Ishikawa (cell line): ENCODE measurements at regions not wholly inside any gene's neighbourhood (a gene's known extent, or its start where the extent isn't known, plus 50 kb on each side); places are given as distances from the start of the nearest gene placed in this dataset.

Source experiments
- CEBPB ChIP-seq: IDR thresholded peaks from 2 replicates; pipeline ENCODE4 v1.6.1; 2012
- CREB1 ChIP-seq: IDR thresholded peaks from 2 replicates; pipeline ENCODE4 v1.6.1; 2012; ENCODE audit warnings: low read depth
- EGR1 ChIP-seq: IDR thresholded peaks from 2 replicates; pipeline ENCODE4 v1.6.1; 2012
- EP300 ChIP-seq: IDR thresholded peaks from 2 replicates; pipeline ENCODE4 v1.6.1; 2012; ENCODE audit warnings: borderline replicate concordance
- FOXM1 ChIP-seq: IDR thresholded peaks from 2 replicates; pipeline ENCODE4 v1.6.1; 2012; ENCODE audit warnings: low read depth, borderline replicate concordance
- MAX ChIP-seq: IDR thresholded peaks from 2 replicates; pipeline ENCODE4 v1.6.1; 2012
- NFIC ChIP-seq: IDR thresholded peaks from 2 replicates; pipeline ENCODE4 v1.6.1; 2012
- RAD21 ChIP-seq: IDR thresholded peaks from 2 replicates; pipeline ENCODE4 v1.6.1; 2012; ENCODE audit warnings: low read depth
- TAF1 ChIP-seq: IDR thresholded peaks from 2 replicates; pipeline ENCODE4 v1.6.1; 2012; ENCODE audit warnings: low read depth, mild to moderate bottlenecking
- TCF12 ChIP-seq: IDR thresholded peaks from 2 replicates; pipeline ENCODE4 v1.6.1; 2012; ENCODE audit warnings: low read depth
- TEAD4 ChIP-seq: IDR thresholded peaks from 2 replicates; pipeline ENCODE4 v1.6.1; 2012
- USF1 ChIP-seq: IDR thresholded peaks from 2 replicates; pipeline ENCODE4 v1.6.1; 2012
- YY1 ChIP-seq: IDR thresholded peaks from 2 replicates; pipeline ENCODE4 v1.6.1; 2012; ENCODE audit warnings: low read depth
- ZBTB7A ChIP-seq: IDR thresholded peaks from 2 replicates; pipeline ENCODE4 v1.6.1; 2012; ENCODE audit warnings: low read depth
- TF ChIP-seq, protein P1 (sequence below): IDR thresholded peaks from 2 replicates; pipeline ENCODE4 v1.6.1; 2012; ENCODE audit warnings: low read depth, mild to moderate bottlenecking

- TF ChIP-seq ZBTB7A = no peak
Measured at GRCh38 chr18:33918571-33918970, 306.1 kb downstream of the NOL4 start.

- TF ChIP-seq FOXM1 (no peak), CEBPB (no peak), RAD21 (no peak), YY1 (no peak), USF1 (no peak), NFIC (no peak), TCF12 (no peak), MAX (no peak), CREB1 (no peak), TEAD4 (no peak), EGR1 (no peak), TAF1 (no peak), EP300 (no peak), ZBTB7A (no peak)
- TF ChIP-seq, protein P1, sequence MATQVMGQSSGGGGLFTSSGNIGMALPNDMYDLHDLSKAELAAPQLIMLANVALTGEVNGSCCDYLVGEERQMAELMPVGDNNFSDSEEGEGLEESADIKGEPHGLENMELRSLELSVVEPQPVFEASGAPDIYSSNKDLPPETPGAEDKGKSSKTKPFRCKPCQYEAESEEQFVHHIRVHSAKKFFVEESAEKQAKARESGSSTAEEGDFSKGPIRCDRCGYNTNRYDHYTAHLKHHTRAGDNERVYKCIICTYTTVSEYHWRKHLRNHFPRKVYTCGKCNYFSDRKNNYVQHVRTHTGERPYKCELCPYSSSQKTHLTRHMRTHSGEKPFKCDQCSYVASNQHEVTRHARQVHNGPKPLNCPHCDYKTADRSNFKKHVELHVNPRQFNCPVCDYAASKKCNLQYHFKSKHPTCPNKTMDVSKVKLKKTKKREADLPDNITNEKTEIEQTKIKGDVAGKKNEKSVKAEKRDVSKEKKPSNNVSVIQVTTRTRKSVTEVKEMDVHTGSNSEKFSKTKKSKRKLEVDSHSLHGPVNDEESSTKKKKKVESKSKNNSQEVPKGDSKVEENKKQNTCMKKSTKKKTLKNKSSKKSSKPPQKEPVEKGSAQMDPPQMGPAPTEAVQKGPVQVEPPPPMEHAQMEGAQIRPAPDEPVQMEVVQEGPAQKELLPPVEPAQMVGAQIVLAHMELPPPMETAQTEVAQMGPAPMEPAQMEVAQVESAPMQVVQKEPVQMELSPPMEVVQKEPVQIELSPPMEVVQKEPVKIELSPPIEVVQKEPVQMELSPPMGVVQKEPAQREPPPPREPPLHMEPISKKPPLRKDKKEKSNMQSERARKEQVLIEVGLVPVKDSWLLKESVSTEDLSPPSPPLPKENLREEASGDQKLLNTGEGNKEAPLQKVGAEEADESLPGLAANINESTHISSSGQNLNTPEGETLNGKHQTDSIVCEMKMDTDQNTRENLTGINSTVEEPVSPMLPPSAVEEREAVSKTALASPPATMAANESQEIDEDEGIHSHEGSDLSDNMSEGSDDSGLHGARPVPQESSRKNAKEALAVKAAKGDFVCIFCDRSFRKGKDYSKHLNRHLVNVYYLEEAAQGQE = no peak
Measured at GRCh38 chr18:33916200-33916599, 308.5 kb downstream of the NOL4 start.

- TF ChIP-seq NFIC (no peak), TEAD4 (no peak), CREB1 (no peak)
- TF ChIP-seq, protein P1 = no peak
Measured at GRCh38 chr18:33914399-33914798, 310.3 kb downstream of the NOL4 start.

DNA sequence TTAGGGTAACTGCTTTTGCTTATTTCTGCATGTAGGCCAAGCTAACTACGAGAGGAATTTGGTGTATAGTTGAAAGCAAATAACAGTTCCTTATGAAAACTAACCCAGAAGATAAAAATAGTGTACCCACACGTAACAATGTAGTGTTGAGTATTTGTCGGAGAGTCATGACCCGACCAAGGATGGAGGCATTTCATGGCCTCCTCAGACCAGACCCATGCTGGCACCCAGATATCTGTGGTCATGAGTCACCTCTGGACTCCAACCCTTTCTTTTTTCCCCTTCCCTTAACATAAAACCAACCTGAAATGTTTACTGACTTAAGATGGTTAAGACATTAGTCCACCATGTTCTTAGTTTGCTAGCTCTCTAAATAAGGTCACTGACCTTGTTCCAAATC lies 318.7 kb downstream of the NOL4 start:
- no peak for TF ChIP-seq RAD21
- no peak for TF ChIP-seq MAX
- TF ChIP-seq NFIC = no peak
- TF ChIP-seq TEAD4 = no peak
- no peak for TF ChIP-seq EP300
- no peak for TF ChIP-seq YY1
- TF ChIP-seq, protein P1 = no peak
- no peak for TF ChIP-seq CREB1
- TF ChIP-seq ZBTB7A = no peak
- no peak for TF ChIP-seq CEBPB
- no peak for TF ChIP-seq FOXM1
- no peak for TF ChIP-seq TCF12
- no peak for TF ChIP-seq TAF1
- no peak for TF ChIP-seq EGR1
- TF ChIP-seq USF1 = no peak

DNA sequence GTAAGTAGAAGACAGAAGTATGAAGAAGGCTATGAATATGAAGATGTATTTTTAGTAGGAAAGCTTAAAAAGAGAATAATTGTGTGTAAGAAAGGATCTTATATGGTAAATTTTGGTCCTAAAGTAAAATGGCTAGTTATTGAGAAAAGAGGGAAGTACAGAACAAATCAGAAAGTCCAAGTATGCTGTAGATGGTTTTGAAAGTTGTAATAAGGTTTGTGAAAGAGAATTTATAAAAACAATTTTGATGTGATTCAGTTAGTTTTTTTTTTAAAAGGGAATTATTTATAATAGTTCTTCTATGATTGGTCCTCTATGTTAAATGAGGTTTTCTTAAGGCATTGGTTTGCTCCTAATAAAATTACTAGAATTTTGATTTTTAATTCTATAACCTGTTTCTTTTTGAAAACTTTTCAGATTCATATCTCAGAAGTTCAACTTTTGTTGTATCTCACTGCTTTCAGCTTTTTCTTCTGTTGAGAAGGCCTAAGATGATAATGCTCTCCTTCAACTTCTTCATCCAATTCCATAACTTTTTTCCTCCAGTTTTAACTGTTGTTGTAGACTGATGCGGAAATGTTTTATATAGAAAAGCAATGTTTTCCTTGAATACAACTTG lies 322.7 kb downstream of the NOL4 start:
- no peak for TF ChIP-seq YY1
- TF ChIP-seq RAD21 = no peak
- no peak for TF ChIP-seq ZBTB7A
- no peak for TF ChIP-seq CEBPB
- TF ChIP-seq EP300 = no peak
- TF ChIP-seq MAX = no peak
- TF ChIP-seq CREB1 = no peak
- TF ChIP-seq FOXM1 = no peak
- TF ChIP-seq, protein P1 = no peak
- TF ChIP-seq USF1 = no peak
- no peak for TF ChIP-seq EGR1
- no peak for TF ChIP-seq TCF12
